ENCODE measurements at regions not wholly inside any gene's neighbourhood (a gene's known extent, or its start where the extent isn't known, plus 50 kb on each side); places are given as distances from the start of the nearest gene placed in this dataset.

DNA sequence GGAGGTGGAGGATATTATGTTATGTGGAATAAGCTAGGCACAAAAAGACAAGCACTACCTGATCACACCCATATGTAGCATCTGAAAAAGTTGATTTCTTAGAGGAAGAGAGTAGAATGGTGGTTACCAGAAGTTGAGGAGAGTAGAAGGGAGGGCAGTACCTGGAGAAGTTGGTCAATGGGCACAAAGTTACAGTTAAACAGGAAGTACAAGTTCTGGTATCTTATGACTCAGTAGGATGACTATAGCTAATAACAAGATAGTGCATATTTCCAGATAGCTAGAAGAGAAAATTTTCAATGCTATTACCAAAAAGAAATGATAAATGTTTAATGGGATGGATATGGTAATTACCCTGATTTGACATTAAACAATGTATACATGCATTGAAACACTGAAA, 686.7 kb downstream of the ISL1 start:
- TF ChIP-seq, protein P1, sequence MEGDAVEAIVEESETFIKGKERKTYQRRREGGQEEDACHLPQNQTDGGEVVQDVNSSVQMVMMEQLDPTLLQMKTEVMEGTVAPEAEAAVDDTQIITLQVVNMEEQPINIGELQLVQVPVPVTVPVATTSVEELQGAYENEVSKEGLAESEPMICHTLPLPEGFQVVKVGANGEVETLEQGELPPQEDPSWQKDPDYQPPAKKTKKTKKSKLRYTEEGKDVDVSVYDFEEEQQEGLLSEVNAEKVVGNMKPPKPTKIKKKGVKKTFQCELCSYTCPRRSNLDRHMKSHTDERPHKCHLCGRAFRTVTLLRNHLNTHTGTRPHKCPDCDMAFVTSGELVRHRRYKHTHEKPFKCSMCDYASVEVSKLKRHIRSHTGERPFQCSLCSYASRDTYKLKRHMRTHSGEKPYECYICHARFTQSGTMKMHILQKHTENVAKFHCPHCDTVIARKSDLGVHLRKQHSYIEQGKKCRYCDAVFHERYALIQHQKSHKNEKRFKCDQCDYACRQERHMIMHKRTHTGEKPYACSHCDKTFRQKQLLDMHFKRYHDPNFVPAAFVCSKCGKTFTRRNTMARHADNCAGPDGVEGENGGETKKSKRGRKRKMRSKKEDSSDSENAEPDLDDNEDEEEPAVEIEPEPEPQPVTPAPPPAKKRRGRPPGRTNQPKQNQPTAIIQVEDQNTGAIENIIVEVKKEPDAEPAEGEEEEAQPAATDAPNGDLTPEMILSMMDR (IDR thresholded peaks at IDR 0.05): no peak
- TF ChIP-seq POLR2A (IDR thresholded peaks at IDR 0.05): no peak

All from thyroid gland (tissue), 4 donors.